HG03280 (cell line): ENCODE measurements at regions not wholly inside any gene's neighbourhood (a gene's known extent, or its start where the extent isn't known, plus 50 kb on each side); places are given as distances from the start of the nearest gene placed in this dataset.

Experiments used
- ATAC-seq: cut with Tn5 transposase; IDR thresholded peaks from one replicate; pipeline ENCODE4 v1.9.1; 2021; ENCODE audit warnings: mild to moderate bottlenecking, moderate library complexity; ENCODE audit not compliant: unreplicated experiment

- no peak for ATAC-seq
Measured at GRCh38 chr7:25995216-25995615, 156.8 kb upstream of the NFE2L3 start.

- no peak for ATAC-seq
Measured at GRCh38 chr7:25996006-25996408, 156.0 kb upstream of the NFE2L3 start.

- no peak for ATAC-seq
Measured at GRCh38 chr7:25998499-25998898, 153.5 kb upstream of the NFE2L3 start.

GRCh38 chr7:26000841-26001240 lies 151.2 kb upstream of the NFE2L3 start:
- ATAC-seq = no peak

- no peak for ATAC-seq
Measured at GRCh38 chr7:26001662-26002244, 150.2 kb upstream of the NFE2L3 start.

- ATAC-seq = no peak
Measured at GRCh38 chr7:26005683-26006410, 146.2 kb upstream of the NFE2L3 start.

- ATAC-seq = no peak
Measured at GRCh38 chr7:26006426-26006825, 145.6 kb upstream of the NFE2L3 start.

- no peak for ATAC-seq
Measured at GRCh38 chr7:26007510-26007909, 144.5 kb upstream of the NFE2L3 start.

GRCh38 chr7:26008428-26008827 lies 143.6 kb upstream of the NFE2L3 start:
- no peak for ATAC-seq

- ATAC-seq = peak; percentile 70
Measured at GRCh38 chr7:26011039-26011696, 140.8 kb upstream of the NFE2L3 start.

- ATAC-seq = no peak
Measured at GRCh38 chr7:26013551-26014083, 138.4 kb upstream of the NFE2L3 start.

GRCh38 chr7:26022982-26023381 lies 129.0 kb upstream of the NFE2L3 start:
- ATAC-seq = no peak

GRCh38 chr7:26029911-26030310 lies 122.1 kb upstream of the NFE2L3 start:
- no peak for ATAC-seq

- no peak for ATAC-seq
Measured at GRCh38 chr7:26034391-26034790, 117.6 kb upstream of the NFE2L3 start.

GRCh38 chr7:26035552-26035951 lies 116.4 kb upstream of the NFE2L3 start:
- no peak for ATAC-seq

- no peak for ATAC-seq
Measured at GRCh38 chr7:26036092-26036491, 115.9 kb upstream of the NFE2L3 start.

- ATAC-seq = no peak
Measured at GRCh38 chr7:26038201-26038990, 113.6 kb upstream of the NFE2L3 start.

- no peak for ATAC-seq
Measured at GRCh38 chr7:26040085-26040484, 111.9 kb upstream of the NFE2L3 start.

GRCh38 chr7:26042237-26042636 lies 109.8 kb upstream of the NFE2L3 start:
- no peak for ATAC-seq

- no peak for ATAC-seq
Measured at GRCh38 chr7:26043801-26044200, 108.2 kb upstream of the NFE2L3 start.

GRCh38 chr7:26044320-26044719 lies 107.7 kb upstream of the NFE2L3 start:
- no peak for ATAC-seq
